DND-41 (cell line): ENCODE measurements at regions not wholly inside any gene's neighbourhood (a gene's known extent, or its start where the extent isn't known, plus 50 kb on each side); places are given as distances from the start of the nearest gene placed in this dataset.

ENCODE experiments used
- ATAC-seq: fragments of 200-7000 bp; cut with Tn5 transposase; 3 replicates; pipeline ENCODE4 v1.9.1; 2021; ENCODE audit warnings: low read depth; ENCODE audit not compliant: insufficient read depth
- DNase-seq: peaks from one replicate; pipeline ENCODE4 v3.0.0-alpha.2; 2020
- H2AFZ ChIP-seq: 2 replicates; pipeline ENCODE4 v1.6.0; 2012; ENCODE audit warnings: low read depth, low read length
- H3K27ac ChIP-seq: 2 replicates; pipeline ENCODE4 v1.5.1; 2012; ENCODE audit warnings: low read length, inconsistent platforms
- H3K27me3 ChIP-seq: fragments of 200-600 bp; sonication (generic); 2 replicates; pipeline ENCODE4 v1.6.0; 2012; ENCODE audit warnings: low read length, mild to moderate bottlenecking, inconsistent platforms; ENCODE audit not compliant: insufficient read depth, poor library complexity
- H3K36me3 ChIP-seq: 2 replicates; pipeline ENCODE4 v1.5.1; 2012; ENCODE audit warnings: low read length, inconsistent platforms; ENCODE audit not compliant: insufficient read depth
- H3K4me1 ChIP-seq: 2 replicates; pipeline ENCODE4 v1.5.1; 2012; ENCODE audit warnings: mild to moderate bottlenecking, low read length; ENCODE audit not compliant: insufficient read depth
- H3K4me2 ChIP-seq: 2 replicates; pipeline ENCODE4 v1.6.0; 2012; ENCODE audit warnings: mild to moderate bottlenecking, moderate library complexity, low read length, inconsistent platforms; ENCODE audit not compliant: insufficient read depth
- H3K4me3 ChIP-seq, 2 experiments: fragments of 200-600 bp in 1 of 2; shearing (Covaris generic) in 1 of 2; 2 replicates each; pipeline ENCODE4 v1.5.1; 2012 to 2016; ENCODE audit warnings: inconsistent platforms in 2 of 2, low read length in 2 of 2, mild to moderate bottlenecking in 2 of 2, low read depth in 1 of 2, moderate library complexity in 1 of 2
- H3K79me2 ChIP-seq: 2 replicates; pipeline ENCODE4 v1.6.0; 2012; ENCODE audit warnings: low read length, inconsistent platforms; ENCODE audit not compliant: insufficient read depth
- H3K9ac ChIP-seq: 2 replicates; pipeline ENCODE4 v1.6.0; 2012; ENCODE audit warnings: low read depth, mild to moderate bottlenecking, inconsistent platforms, low read length, moderate library complexity
- H3K9me3 ChIP-seq: 2 replicates; pipeline ENCODE4 v1.5.1; 2012; ENCODE audit warnings: low read length, moderate library complexity, mild to moderate bottlenecking, inconsistent platforms; ENCODE audit not compliant: insufficient read depth, severe bottlenecking
- H4K20me1 ChIP-seq: 2 replicates; pipeline ENCODE4 v1.6.0; 2012; ENCODE audit warnings: low read length; ENCODE audit not compliant: insufficient read depth
- EZH2 ChIP-seq: IDR thresholded peaks from 3 replicates; pipeline ENCODE4 v1.6.1; 2012; ENCODE audit warnings: borderline replicate concordance, low read depth, mild to moderate bottlenecking, moderate library complexity, low read length, inconsistent platforms; ENCODE audit not compliant: severe bottlenecking
- TF ChIP-seq, protein P1 (sequence below): IDR thresholded peaks from 2 replicates; pipeline ENCODE4 v1.5.1; 2012; ENCODE audit warnings: borderline replicate concordance, low read length, moderate library complexity, mild to moderate bottlenecking; ENCODE audit not compliant: poor library complexity, severe bottlenecking; ENCODE audit errors: extremely low read depth

DNA sequence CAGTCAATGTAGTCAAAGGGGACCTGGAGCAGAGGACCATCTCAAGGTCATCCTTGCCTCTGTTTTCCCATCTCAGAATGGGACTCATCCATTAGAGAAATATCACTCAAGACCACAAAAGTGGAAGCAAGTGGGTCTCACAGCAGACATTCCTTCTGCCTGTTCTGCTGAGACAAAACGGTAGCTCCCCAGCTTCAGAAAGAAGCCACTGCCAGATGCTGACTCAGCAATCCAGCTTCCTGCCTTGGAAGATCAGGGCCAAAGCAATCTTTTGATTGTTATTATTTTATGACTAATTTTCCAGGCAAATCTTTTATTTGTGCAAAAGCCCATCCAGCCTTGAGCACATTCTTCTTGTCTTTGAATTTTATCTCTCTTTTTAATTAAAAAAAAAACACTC, 86.8 kb downstream of the CCT6B start:
- H3K4me3 ChIP-seq = no peak overlapping the region
- no peak overlapping the region for H3K4me2 ChIP-seq
- H3K9me3 ChIP-seq = no peaks in the 10 kb centered on the region
- H3K9ac ChIP-seq = no peak overlapping the region
- TF ChIP-seq, protein P1, sequence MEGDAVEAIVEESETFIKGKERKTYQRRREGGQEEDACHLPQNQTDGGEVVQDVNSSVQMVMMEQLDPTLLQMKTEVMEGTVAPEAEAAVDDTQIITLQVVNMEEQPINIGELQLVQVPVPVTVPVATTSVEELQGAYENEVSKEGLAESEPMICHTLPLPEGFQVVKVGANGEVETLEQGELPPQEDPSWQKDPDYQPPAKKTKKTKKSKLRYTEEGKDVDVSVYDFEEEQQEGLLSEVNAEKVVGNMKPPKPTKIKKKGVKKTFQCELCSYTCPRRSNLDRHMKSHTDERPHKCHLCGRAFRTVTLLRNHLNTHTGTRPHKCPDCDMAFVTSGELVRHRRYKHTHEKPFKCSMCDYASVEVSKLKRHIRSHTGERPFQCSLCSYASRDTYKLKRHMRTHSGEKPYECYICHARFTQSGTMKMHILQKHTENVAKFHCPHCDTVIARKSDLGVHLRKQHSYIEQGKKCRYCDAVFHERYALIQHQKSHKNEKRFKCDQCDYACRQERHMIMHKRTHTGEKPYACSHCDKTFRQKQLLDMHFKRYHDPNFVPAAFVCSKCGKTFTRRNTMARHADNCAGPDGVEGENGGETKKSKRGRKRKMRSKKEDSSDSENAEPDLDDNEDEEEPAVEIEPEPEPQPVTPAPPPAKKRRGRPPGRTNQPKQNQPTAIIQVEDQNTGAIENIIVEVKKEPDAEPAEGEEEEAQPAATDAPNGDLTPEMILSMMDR = no peak
- TF ChIP-seq EZH2 = no peak
- H3K4me1 ChIP-seq = no peaks in the 10 kb centered on the region
- peaks cover 13% of the 10 kb centered on the region for H3K27me3 ChIP-seq
- H4K20me1 ChIP-seq = no peaks in the 10 kb centered on the region
- no peaks in the 10 kb centered on the region for H3K36me3 ChIP-seq
- H3K79me2 ChIP-seq = no peaks in the 10 kb centered on the region
- ATAC-seq (no peak), DNase-seq (no peak)
- no peak overlapping the region for H3K27ac ChIP-seq
- no peak overlapping the region for H2AFZ ChIP-seq

DNA sequence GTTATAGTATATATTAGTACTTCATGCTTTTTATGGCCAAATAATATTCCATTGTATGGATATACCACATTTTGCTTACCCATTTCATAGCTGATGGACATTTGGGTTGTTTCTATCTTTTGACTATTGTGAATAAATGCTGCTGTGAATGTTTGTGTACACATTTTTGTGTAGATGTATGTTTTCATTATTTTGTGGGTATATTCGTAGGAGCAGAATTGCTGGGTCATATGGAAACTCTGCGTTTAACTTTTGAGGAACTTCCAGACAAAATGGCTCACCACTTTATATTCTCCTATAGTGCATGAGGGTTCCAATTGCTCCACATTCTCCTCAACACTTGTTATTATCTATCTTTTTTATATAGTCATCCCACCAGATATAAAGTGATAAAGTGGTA, 88.6 kb downstream of the CCT6B start:
- Histone ChIP-seq H3K27me3 (peaks cover 7% of the 10 kb centered on the region), H3K36me3 (no peaks in the 10 kb centered on the region), H3K27ac (no peak overlapping the region), H2AFZ (no peak overlapping the region), H4K20me1 (no peaks in the 10 kb centered on the region), H3K4me1 (no peaks in the 10 kb centered on the region), H3K4me2 (no peak overlapping the region), H3K9ac (no peak overlapping the region), H3K4me3 (no peak overlapping the region), H3K79me2 (no peaks in the 10 kb centered on the region), H3K9me3 (no peaks in the 10 kb centered on the region)
- DNase-seq (no peak), ATAC-seq (no peak)
- TF ChIP-seq, protein P1 = no peak
- TF ChIP-seq EZH2 = no peak

DNA sequence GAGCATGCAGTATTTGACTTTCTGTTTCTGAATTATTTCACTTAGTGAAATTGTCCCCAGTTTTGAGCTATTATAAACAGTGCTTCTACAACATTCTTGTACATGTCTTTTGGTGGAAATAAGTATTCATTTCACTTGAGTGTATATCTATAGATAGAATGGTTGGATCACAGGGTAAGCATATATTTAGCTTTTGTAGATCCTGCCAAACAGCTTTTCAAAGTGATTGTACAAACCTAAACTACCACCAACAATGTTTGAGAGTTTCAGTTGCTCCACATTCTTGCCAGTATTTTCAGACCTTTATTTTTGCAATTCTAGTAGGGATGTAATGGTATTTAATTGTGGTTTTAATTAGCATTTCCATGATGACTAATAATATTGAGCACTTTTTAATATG, 91.6 kb downstream of the CCT6B start:
- Histone ChIP-seq H3K27ac (no peak overlapping the region), H4K20me1 (no peaks in the 10 kb centered on the region), H3K79me2 (no peaks in the 10 kb centered on the region), H3K9me3 (no peaks in the 10 kb centered on the region), H3K4me1 (no peaks in the 10 kb centered on the region), H3K27me3 (peaks cover 10% of the 10 kb centered on the region), H3K9ac (no peak overlapping the region), H3K4me3 (no peak overlapping the region), H3K4me2 (no peak overlapping the region), H3K36me3 (no peaks in the 10 kb centered on the region), H2AFZ (no peak overlapping the region)
- TF ChIP-seq, protein P1 = no peak
- TF ChIP-seq EZH2 = no peak
- ATAC-seq (no peak), DNase-seq (no peak)

DNA sequence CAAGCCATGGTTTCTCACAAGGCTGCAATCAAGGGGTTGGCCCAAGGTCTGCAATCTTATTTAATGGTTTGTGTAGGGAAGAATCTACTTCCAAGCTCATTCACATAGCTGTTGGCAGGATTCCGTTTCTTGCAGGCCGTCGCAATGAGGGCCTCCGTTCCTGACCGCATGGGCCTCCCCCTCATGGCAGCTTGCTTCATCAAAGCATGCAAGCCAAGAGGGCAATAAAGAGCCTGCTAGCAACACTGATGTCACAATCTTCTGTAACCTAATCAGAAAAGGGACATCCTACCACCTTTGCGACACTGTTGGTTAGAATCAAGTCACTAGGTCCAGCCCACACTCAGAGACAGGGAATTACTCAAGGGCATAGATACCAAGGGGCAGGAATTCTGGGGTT, 95.5 kb downstream of the CCT6B start:
- DNase-seq (no peak), ATAC-seq (no peak)
- H3K4me3 ChIP-seq = no peak overlapping the region
- H3K4me1 ChIP-seq = no peaks in the 10 kb centered on the region
- H3K4me2 ChIP-seq = no peak overlapping the region
- TF ChIP-seq, protein P1 = no peak
- TF ChIP-seq EZH2 = no peak
- H3K9ac ChIP-seq = no peak overlapping the region
- peaks cover 13% of the 10 kb centered on the region for H3K27me3 ChIP-seq
- H3K79me2 ChIP-seq = no peaks in the 10 kb centered on the region
- H3K9me3 ChIP-seq = no peaks in the 10 kb centered on the region
- no peak overlapping the region for H2AFZ ChIP-seq
- no peak overlapping the region for H3K27ac ChIP-seq
- H4K20me1 ChIP-seq = no peaks in the 10 kb centered on the region
- H3K36me3 ChIP-seq = no peaks in the 10 kb centered on the region
